ENCODE measurements at regions not wholly inside any gene's neighbourhood (a gene's known extent, or its start where the extent isn't known, plus 50 kb on each side); places are given as distances from the start of the nearest gene placed in this dataset.

DNA sequence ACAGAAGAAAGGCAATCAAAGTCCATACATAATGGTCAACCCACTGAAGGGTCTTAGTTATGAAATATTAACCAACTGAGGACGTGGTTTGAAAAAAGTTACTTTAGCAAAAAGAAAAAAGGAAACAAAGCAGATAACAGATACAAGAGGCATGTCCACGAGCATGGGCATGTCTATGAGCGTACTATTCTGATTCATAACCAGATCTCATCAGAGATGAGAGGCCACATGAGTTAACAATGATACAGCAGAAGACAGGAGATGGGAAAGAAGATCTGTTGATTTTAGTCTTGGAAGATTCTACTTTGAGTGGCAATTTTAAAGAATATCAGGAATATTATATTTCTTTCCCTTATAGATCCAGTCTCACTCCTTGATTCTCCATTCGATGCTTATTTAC, 262.9 kb upstream of the SLITRK3 start:
- TF ChIP-seq, protein P1, sequence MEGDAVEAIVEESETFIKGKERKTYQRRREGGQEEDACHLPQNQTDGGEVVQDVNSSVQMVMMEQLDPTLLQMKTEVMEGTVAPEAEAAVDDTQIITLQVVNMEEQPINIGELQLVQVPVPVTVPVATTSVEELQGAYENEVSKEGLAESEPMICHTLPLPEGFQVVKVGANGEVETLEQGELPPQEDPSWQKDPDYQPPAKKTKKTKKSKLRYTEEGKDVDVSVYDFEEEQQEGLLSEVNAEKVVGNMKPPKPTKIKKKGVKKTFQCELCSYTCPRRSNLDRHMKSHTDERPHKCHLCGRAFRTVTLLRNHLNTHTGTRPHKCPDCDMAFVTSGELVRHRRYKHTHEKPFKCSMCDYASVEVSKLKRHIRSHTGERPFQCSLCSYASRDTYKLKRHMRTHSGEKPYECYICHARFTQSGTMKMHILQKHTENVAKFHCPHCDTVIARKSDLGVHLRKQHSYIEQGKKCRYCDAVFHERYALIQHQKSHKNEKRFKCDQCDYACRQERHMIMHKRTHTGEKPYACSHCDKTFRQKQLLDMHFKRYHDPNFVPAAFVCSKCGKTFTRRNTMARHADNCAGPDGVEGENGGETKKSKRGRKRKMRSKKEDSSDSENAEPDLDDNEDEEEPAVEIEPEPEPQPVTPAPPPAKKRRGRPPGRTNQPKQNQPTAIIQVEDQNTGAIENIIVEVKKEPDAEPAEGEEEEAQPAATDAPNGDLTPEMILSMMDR (IDR thresholded peaks at IDR 0.05), result no peak
- no peak for TF ChIP-seq POLR2A (IDR thresholded peaks at IDR 0.05)

Measured in thyroid gland (tissue), 4 donors.